Right renal pelvis (tissue), 4 donors: ENCODE measurements at regions not wholly inside any gene's neighbourhood (a gene's known extent, or its start where the extent isn't known, plus 50 kb on each side); places are given as distances from the start of the nearest gene placed in this dataset.

ENCODE experiments used
- DNase-seq, 4 donors: peaks; one replicate each; pipeline ENCODE4 v3.0.0-alpha.2; 2013; ENCODE audit warnings: low read depth in 4 of 4, low spot score in 3 of 4, missing footprints in 1 of 4

- no peak for DNase-seq
Measured at GRCh38 chr13:109900320-109900719, 113.9 kb upstream of the IRS2 start.

DNA sequence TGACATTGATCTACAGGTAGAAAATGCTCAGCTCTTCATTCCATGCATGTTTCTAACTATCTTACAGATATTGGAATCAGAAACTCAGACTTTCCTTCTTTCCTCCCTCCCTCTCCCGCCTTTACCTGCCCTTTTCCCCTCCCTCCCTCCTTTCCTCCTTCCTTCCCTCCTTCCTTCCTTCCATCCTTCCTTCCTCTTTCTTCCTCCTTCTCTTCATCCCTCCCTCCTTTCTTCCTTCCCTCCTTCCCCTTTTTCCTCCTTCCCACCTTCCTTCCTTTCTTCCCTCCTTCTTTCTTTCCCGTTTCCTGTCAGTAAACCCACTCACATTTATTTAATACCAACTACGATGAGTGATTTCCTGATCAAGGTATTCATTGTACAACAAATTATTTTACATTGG, 113.4 kb upstream of the IRS2 start:
- no peak for DNase-seq

- DNase-seq, result peak in 1 of 4 donors; percentile 17
Measured at GRCh38 chr13:109899316-109899715, 112.9 kb upstream of the IRS2 start.

DNA sequence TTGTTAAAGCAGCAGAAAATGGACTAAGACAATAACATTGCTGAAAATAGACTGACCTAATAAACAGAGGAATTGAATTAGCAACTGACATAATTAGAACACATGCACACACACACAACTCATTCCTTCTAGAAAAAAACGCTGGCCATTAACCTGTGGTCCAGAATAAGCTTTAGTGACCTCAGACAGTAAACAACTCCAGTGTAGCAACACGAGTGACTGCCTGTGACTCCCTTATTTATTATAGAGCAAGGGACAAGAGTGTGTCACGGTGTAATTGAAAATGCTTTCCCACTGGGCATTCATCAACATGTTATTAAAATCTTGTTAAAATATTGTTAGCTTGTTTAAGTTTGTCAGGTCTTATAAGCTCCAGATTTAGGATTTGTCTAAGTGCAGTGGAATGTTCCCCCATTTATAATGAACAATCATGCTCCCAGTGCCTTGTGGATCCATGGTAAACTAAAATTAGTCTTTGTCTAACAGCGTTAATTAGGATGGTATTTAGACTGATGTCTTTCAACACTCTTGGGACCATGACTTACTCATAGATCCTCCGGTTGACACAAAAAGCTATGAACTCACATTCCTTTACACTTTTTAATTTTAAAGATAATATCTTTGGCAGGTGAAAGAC, 111.7 kb upstream of the IRS2 start:
- no peak for DNase-seq

- no peak for DNase-seq
Measured at GRCh38 chr13:109892101-109892500, 105.7 kb upstream of the IRS2 start.

GRCh38 chr13:109885235-109885634, 98.9 kb upstream of the IRS2 start:
- no peak for DNase-seq

DNA sequence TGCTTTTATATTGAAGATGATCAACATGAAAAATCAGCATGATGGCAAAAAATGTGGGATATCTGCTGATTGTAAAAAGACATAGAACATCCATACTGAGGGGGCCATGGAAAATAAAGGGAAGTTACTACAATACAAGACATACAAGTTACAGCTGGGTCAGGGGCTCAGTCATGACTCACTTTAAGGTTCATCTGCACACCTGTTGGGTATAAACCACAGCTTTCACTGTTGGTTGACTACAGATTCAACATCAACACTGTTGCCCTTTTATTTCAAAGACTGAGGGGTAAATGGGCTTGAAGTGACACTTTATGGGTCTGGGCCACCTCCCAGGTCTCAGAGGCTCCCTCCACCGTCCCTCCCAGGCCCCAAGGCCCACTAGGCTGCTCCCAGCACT, 98.1 kb upstream of the IRS2 start:
- DNase-seq, result no peak

- DNase-seq, result no peak
Measured at GRCh38 chr13:109883181-109884180, 97.1 kb upstream of the IRS2 start.

DNA sequence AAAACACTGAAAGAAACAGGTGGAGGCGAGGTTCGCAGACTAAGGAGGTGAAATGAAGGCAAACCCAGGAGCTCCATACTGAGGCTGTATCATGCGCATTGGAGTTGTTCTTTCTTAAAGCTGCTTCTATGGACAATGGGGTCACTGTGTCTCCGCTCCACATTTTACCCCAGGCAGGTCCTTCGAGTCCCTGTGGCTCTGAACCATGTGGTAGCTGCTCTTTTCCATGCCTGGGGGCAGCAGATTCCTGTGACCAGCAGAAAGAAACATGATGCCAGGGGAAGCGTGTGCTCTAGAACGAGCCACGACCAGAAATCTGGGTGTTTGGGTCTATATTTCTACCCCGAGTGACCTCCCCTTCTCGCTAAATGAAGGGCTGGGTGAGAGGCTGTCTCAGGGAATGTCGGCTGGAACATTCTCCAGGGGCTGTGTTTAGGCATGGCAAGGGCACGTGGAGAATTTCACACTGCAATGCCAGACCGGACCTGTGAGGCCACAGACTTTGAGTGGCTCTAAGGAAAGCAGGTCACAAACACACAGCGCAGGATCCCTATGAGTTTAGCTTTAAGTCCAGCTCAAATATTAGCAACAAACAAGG, 95.7 kb upstream of the IRS2 start:
- no peak for DNase-seq

- DNase-seq, result no peak
Measured at GRCh38 chr13:109881347-109881725, 95.0 kb upstream of the IRS2 start.

DNA sequence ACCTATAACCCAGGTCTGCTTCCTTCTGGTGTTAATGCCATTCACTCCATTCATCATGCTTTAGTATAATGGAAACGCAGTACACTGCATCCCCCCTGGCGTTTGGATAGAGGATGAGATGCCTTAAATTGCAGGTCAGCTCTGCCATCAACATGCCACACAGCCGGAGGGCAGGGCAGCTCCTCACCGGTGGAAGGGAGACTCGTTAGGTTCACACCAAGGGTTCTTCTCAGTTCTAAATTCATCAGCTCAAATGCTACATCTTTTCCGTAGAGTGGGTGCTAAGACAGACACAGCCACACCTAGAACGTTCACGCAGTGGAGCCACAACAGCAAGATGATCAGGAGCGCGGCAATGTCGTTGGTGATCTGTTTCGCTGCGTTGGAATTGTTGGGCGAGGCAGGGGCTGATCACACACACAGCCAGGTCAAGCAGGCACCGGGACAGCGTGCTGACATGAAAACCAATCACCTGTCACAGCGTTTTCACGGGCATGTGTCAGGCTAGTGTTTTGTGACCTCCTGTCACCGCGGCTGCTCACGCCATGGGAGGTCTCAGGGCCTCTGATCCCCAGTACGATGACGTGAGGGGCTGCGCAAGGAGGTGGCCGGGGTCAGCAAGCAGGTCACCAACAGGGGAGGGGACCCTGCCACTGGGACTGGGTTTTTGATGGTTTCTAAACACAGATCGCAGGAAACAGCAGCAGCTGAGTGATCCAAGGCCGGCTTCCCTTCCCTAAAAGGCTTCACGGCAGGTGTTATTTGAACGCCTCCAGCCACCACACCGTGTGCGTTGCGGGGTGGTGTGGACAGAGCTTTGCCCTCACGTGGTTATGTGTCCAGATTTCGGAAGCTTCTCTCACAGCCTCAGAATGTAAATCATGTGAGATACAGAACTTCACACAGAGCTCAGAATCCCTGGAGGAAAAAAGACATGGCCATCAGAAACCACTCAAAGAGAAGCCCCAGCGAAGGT, 94.3 kb upstream of the IRS2 start:
- no peak for DNase-seq

DNA sequence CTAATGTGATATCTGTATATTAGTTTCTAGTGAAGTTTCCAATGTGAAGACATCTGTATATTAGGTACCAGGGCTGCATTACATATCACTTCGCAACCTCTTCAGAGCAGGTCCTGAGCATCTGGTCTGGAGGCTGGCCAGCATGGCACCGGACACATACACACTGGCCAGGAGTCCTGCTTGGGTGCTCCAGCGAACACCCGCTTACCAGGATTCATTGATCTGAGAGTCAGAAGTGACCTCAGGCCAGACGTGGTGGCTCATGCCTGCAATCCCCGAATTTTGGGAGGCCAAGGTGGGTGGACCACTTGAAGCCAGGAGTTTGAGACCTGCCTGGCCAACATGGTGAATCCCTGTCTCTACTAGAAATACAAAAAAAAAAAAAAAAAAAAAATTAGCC, 93.0 kb upstream of the IRS2 start:
- no peak for DNase-seq

- no peak for DNase-seq
Measured at GRCh38 chr13:109877809-109878208, 91.4 kb upstream of the IRS2 start.

DNA sequence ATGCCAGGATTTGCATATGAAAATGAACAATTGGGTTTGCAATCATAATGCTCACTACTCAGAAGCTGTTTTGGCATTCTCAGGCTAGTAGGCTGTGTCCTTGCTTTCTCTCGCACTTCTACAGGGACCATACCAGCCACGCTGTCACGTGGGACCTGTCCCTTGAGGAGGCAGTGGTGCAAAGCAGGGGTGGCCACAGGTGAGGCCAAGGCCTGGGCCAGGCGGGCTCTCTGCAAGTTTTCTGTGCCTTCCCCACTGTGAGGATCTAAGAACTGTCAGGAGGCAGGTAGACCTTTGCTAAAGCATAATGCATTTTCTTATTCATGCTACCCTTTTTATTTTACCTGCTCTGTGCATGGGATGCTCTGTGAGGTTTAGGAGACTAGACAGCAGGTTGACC, 89.4 kb upstream of the IRS2 start:
- no peak for DNase-seq

GRCh38 chr13:109874484-109875454, 88.4 kb upstream of the IRS2 start:
- no peak for DNase-seq

GRCh38 chr13:109873351-109874123, 87.2 kb upstream of the IRS2 start:
- no peak for DNase-seq

DNA sequence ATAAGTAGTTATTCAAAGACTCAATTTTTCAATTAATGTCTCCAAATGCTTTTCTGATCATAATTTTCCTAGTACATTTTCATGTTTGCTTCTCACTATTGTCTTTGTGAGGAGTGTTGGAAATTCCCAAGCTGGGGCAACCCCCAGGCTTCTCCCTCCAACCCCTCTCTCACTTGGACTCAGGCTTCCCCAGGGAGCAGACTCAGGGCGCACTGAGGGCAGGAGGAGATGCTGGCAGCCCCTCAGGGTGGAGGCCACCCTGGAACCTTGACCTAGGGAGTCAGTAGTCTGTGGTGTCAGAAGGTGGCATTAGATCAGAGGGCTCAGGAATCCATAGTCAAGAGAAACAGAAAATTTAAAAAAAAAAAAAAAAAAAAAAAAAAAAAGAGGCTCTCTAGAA, 86.5 kb upstream of the IRS2 start:
- DNase-seq, result no peak

DNA sequence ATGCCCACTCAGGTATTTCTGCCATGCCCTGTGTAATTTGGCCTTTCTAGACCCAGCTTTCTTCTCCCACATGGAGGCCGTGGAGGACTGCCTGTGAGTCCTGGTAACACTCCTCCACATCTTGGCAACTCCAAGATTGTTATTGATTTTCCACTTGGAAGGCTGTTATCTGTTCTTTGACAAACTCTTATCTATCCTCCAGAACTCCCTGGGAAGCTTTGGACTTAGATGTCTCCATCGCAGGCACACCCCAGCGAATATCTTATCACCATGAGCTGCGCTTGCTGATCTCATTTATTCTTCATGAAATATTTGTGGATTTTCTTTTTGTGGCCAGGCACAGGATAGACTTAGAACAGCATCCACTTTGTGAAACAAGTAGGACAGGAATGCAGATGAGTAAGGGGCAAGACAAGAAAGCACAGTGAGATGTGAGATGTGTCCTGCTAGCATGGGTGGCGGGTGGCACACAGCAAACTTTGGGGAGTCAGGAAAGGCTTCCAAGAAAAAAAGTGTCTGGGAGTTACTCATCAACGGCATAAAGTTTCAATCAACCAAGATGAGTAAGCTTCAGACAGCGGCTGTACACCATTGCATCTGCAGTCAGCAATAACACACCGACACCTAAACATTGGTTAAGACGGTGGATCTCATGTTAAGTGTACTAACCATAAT, 84.5 kb upstream of the IRS2 start:
- DNase-seq, result no peak
